HG02938 (cell line): ENCODE measurements at regions not wholly inside any gene's neighbourhood (a gene's known extent, or its start where the extent isn't known, plus 50 kb on each side); places are given as distances from the start of the nearest gene placed in this dataset.
"Not testable (repeated sequence)": the region's sequence is repeated elsewhere in the genome, so short reads cannot be mapped to it uniquely, and the experiment has no call there.

Experiments
- ATAC-seq: cut with Tn5 transposase; IDR thresholded peaks from one replicate; pipeline ENCODE4 v1.9.1; 2021; ENCODE audit warnings: mild to moderate bottlenecking, moderate library complexity; ENCODE audit not compliant: unreplicated experiment

DNA sequence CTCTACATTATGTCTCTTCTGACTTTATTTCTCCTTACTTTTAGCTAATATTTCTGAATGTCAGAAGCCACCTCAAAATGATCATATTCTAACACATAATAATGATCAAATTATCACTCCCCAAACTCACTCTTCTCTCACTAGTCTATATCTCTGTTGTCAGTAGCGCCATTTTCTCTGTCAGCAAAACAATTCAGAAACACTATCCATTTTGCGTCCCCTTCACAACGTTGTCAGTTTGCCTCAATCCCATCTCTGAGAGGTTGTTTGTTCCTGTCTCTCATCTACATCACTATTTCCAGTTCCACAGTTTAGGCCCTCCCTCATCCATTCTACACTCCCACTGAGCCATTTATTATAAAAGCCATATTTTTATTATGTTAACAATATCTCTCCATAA is 1376.3 kb upstream of the ACVR2A start:
- no peak for ATAC-seq

DNA sequence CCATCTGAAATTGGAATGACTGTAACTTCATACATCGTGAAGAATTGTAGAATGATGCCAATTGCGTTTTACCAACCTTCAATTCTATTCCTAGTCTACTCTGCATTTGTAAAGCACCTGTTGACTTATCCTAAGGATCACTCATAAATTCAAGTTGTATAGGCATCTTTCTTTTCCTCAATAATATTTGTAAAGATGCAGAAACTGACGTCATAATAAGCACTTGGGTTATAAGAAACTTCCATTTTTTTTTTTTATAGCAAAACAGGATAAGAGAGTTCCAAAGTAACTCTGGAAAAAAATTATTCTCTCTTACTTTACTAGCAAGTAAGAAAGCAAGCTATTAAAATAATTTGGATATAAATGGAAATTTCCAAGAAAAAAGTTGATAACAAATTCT is 1377.4 kb upstream of the ACVR2A start:
- ATAC-seq = no peak

DNA sequence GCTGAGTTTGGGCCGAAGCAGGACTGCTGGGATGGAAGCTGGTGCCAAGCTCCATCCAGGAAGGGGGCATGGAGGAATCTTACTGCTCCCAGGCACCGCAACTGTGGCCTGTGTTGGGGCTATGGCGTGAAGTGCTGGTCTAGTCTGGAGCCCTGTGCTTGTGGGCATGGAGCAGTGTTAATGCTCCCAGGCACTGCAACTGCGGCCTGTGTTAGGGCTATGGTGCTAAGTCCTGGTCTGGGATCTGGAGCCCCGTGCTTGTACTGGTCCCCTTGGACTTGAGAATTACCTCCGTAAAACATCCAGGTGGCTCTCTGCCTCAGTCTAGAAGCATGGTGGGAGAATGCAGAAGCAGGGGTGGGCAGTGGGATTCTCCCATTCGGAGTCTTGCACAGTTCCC is 1379.4 kb upstream of the ACVR2A start:
- no peak for ATAC-seq

DNA sequence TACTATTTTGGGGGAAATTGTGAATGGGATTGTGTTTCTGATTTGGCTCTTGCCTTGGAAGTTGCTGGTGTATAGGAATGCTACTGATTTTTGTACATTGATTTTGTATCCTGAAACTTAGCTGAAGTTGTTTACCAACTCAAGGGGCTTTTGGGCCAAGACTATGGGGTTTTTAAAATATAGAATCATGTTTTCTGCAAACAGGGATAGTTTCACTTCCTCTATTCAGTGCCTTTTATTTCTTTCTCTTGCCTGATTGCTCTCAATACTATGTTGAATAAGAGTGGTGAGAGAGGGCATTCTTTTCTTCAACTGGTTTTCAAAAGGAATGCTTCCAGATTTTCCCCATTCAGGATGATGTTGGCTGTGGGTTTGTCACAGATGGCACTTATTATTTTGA is 1383.8 kb upstream of the ACVR2A start:
- ATAC-seq = peak; percentile 66

DNA sequence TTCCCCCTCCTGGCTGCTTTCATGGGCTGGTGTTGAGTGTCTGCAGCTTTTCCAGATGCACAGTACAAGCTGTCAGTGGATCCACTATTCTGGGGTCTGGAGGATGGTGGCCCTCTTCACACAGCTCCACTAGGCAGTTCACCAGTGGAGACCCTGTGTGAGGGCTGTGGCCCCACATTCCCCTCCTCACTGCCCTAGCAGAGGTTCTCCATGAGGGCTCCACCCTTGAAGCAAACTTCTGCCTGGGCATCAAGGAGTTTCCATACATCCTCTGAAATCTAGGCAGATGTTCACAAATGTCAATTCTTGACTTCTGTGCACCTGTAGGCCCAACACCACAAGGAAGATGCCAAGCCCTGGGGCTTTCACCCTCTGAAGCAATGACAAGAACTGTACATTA is 1386.2 kb upstream of the ACVR2A start:
- no peak for ATAC-seq

DNA sequence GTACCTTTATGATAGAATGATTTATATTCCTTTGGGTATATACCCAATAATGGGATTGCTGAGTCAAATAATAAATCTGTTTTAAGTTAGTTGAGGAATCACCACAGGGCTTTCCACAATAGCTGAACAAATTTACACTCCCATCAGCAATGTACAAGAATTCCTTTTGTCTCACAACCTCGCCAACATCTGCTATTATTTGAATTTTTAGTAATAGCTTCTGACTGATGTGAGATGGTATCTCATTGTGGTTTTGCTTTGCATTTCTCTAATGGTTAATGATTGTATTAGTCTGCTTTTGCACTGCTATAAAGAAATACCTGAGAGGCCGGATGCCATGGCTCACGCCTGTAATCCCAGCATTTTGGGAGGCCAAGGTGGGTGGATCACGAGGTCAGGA is 1387.6 kb upstream of the ACVR2A start:
- no peak for ATAC-seq

DNA sequence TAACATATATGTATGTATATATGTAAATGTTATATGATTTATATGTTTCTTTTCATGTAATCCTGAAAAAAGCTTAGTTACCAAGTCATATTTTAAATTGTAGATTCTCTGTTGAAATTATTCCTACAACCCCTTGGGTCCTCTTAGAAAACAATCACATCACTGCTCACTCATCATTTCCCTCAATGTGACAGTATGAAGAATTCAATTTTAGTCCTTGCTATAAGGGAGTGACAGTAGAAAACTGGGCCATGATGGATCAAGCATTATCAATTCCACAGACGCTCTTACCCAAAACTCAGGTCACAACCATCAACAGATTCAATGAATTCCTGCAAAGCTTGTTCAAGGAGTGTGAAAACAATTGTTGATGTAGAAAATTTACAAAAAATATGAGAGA is 1389.5 kb upstream of the ACVR2A start:
- no peak for ATAC-seq

DNA sequence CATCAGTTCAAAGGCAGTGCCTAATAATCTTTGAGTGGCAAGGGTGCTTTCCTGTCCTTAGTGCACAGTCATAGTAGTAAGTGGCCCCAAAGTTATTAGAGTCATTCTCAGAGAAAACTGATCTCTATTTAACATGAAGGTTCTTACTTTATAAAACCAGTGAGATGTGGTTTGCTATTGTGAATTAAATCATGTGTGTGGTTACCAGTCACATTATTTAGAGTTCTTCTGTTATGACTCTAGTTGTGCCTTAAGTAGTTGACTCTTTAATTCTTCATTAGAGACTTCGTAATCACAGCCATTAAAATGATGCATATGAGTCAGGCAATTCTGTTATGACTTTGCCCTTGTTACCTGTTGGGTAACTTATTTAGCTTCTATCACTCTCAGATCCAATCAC is 1392.9 kb upstream of the ACVR2A start:
- ATAC-seq = peak; percentile 55

DNA sequence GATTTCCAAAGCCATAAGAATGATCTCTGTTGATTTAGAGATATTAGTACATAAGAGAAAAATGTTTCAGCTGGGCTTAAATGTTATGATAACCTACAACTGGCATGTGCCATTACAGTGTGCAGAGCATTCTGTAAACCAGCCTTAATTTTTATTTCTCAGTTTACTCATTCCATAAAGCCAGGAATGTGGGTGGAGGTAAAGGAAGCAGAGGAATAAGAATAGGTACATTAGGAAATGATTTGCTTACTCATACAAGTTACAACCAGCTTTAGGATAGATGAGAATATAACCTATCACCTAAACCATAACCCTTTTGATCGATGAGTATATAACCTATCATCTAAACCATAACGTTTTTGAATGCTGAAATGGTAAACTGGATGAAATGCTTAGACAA is 1394.7 kb upstream of the ACVR2A start:
- no peak for ATAC-seq

DNA sequence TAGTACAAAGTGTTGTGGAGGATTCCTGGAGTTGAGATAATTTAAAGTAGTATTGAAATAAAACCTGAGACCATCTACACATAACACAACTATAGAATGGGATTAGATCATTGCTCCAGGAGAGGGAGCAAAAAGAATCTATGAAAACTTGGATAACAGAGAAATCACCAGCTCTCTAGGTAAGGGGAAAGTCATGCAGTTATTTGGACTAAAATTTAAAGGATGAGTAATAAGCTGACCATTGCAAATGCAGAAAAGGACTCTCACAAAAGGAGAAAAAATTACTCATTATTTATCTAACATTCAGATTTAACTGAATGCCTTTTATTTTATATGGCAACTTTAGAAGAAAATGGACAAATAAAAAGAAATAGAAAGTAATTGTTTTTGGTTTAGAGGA is 1399.8 kb upstream of the ACVR2A start:
- ATAC-seq = no peak

DNA sequence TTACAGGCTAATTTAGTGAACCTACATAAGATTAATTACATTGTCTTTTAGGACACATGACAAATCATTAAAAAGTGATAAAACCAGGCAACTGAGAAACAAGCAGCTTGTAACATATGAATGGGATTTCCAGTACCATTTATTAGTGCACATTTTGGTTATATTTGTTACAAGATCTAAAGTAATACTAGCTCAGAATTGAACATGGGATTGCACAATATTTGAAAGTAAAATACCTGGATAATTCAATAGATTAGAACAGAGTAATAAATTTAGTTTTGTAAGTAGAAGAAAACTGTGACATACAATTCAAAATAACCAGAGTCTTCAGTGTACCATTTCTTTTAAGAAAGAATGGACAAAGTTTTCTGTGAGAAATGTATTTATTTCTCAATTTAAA is 1400.7 kb upstream of the ACVR2A start:
- no peak for ATAC-seq

DNA sequence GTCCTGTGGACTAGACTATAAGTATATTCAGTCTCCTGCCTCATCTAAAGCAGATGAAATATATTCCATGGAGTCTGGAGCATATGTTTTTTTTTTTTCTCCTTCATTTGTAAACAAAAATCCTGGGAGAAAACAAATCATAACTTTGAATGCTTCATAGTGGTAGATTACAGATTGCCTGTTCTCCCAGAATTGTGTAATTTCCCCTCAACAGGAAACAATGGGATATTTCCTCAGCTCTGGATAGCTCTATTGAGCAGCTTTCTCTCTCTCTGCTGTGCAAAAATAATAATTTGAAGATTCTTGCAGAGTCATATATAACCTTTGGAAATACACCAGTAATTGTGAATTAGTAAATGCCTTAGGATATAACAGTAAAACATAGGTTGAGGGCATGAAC is 1406.6 kb upstream of the ACVR2A start:
- no peak for ATAC-seq

DNA sequence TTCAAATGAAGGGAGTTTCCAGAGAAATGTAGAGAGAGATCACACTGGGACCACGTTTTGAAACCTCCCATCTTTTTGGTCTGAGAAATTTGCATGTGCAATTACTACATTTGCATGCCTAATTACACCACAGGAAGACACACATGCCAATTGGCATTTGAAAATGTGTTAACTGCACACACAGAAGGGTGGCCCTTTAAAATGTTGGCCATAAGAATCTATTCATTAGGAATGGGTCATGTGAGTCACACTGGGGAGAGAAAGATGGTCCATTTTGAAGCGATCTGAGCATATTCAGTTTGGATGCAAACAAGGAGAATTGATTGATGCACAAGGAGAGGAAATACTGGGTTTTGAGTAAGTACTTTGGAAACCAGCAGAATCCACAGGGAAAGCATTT is 1407.1 kb upstream of the ACVR2A start:
- no peak for ATAC-seq

DNA sequence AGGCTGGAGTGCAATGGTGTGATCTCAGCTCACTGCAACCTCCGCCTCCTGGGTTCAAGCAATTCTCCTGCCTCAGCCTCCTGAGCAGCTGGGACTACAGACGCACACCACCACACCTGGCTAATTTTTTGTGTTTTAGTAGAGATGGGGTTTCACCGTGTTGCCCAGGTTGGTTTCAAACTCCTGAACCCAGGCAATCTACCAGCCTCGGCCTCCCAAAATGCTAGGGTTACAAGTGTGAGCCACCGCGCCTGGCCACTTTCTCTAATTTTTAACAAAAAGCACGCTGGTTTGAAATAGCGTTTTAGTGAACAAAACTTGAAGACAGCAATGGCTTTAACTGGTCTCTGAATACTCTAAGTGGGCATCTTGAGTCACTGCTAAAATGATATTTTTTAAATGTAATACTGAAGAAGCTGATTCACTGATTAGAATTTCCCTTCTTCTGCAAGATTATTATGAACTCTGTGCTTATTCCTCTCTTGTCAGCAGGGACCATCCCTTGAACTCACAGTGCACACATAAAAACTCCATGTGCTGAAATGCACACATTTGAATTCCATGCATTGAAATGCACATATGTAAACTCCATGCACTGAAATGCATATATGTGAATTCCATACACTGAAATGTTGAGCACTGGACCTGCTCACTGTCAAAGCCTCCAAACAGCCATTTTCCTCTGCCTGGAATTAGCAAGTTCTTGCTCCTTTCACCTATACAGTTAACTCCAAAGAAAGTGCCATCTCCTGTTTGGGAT is 1411.5 kb upstream of the ACVR2A start:
- ATAC-seq = no peak

DNA sequence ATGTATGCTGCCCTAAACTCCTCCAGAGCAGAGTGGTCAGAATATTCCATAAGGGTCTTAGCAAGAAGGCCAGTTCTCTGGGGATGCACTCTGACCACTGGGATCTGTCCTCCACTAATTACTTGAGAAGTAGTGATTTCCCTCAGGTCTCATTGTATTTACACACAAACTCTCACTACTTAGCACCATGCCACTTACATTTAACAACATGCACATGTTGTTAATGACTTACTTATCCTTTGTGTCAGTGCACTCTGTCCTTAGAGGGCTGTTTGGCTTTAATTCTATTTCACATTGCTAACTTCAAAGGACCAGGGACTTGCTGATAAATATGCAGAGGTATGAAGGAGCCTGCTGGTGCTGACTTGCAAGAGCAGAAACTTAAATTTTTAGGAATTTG is 1415.5 kb upstream of the ACVR2A start:
- no peak for ATAC-seq

DNA sequence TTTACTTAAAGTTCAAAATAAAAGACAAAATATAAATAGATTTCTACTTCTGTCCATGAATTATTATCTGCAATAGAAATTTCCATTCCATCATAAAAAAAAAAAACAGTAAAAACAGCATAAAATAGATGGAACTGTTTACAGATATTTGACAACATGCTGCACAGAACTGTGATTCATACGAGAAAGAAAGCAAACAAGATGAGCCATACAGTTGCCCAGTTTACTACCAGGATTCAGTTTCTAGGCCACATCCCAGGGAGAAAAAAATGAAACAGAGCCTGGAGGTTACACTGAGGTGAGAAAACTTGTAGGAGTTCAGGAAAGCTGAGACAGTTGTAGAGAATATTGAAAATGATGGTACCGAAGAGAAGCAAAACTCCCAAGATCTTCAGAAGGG is 1426.9 kb upstream of the ACVR2A start:
- ATAC-seq = no peak

DNA sequence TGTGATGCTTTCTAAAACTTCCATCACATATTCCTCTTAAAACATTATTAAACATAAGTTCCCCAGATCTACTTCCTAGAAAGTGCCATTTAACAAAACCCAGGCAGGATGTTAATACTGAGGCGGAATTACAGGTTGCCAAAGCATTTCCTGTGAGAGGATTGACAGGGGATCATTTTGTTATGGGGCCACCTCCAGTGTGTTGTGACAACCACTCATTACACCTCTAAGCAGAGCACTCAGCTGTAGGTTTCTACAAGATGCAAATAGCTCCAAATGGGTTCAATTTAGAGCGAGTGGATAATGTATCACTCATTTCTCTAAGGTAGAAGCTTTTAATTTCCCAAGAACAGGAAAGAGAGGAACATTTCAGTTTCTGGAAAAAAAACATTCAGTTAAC is 1429.5 kb upstream of the ACVR2A start:
- no peak for ATAC-seq

DNA sequence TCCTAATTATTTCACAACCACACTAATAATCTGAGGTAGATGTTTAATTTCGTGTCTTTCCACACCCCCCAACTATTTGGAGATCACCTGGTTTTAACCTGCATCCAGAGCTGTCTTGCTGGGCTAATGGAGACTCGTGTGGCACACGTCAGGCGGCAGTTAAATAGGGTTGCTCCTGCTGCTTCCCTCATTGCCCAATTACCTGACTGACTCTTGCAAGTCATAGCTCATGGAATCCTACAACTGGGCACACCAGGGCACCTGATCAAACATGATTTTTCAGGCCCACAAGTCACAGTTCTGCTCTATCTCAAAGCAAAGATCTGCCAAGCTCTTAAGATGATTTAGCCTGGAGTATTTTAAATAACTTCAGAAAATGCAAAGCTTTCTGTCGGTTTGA is 1430.4 kb upstream of the ACVR2A start:
- no peak for ATAC-seq

DNA sequence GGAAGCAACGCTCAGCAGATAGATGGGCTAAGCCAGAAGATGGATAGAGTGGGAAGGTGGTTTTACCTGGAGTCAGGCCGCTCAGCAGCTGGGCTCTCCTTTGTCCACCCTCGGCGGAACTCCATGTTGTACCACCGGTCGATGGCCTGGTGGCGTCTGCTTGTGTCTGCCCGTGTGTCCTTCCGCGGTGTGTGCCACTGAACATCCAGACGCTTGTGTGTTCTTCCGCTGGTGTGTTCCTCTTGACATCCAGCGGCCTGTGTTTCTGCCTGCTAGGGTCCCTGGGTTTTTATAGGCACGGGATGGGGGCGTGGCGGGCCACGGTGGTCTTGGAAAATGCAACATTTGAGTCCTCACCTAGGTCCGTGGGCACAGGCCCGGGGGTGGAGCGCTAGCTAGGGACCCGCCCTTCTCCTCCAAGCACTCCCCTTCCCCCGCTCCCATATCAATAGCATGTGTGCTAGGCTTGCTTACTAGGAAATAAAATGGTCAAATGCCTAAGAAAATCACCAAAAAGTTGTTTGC is 1431.7 kb upstream of the ACVR2A start:
- no peak for ATAC-seq

DNA sequence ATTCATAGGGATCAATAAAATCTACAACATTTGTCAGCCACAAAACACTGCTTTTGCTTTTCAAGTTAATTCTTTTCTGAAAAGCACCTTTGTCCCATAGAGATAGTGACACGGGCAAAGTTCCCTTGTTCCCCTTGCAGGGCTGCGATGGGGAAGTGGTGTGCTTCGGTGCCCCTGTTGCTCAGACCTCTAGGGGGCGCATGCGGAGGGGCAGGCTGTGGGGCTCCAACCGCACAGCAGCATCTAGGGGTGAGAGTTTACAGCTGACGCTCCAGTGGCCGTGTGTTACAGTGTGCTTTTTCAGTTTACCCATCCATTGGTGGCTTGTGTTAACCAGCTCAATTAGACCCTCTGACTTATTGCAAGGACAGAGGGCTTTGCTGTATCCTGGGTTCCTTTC is 1432.2 kb upstream of the ACVR2A start:
- ATAC-seq = no peak

DNA sequence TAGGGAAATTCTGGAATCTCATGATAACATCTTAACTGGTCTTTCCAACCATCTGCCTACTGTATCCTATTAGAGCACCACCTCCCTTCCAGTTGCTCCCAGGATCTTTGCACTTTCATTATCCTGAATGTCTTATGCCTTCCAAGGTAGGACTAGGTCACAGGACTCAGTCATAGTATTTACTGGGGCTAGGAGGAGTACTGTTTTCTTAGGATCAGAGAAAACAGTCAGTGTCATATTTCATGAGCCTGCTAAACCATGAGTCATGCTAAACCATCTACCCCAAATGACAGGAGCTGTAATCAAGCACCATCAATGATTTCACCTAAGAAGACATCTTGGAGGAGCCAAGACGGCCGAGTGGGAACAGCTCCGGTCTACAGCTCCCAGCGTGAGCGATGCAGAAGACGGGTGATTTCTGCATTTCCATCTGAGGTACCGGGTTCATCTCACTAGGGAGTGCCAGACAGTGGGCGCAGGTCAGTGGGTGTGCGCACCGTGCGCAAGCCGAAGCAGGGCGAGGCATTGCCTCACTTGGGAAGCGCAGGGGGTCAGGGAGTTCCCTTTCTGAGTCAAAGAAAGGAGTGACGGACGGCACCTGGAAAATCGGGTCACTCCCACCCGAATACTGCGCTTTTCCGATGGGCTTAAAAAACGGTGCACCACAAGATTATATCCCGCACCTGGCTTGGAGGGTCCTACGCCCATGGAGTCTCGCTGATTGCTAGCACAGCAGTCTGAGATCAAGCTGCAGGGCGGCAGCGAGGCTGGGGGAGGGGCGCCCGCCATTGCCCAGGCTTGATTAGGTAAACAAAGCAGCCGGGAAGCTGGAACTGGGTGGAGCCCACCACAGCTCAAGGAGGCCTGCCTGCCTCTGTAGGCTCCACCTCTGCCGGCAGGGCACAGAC is 1439.2 kb upstream of the ACVR2A start:
- ATAC-seq = not testable (repeated sequence)

DNA sequence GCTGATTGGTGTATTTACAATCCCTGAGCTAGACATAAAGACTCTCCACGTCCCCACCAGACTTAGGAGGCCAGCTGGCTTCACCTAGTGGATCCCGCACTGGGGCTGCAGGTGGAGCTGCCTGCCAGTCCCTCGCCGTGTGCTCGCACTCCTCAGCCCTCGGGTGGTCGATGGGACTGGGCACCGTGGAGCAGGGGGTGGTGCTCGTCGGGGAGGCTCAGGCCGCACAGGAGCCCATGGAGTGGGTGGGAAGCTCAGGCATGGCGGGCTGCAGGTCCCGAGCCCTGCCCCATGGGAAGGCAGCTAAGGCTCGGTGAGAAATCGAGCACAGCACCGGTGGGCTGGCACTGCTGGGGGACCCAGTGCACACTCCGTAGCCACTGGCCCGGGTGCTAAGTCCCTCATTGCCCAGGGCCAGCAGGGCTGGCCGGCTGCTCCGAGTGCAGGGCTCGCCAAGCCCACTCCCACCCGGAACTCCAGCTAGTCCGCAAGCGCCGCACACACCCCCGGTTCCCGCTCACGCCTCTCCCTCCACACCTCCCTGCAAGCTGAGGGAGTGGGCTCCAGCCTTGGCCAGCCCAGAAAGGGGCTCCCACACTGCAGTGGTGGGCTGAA is 1441.2 kb upstream of the ACVR2A start:
- ATAC-seq = not testable (repeated sequence)
